ENCODE measurements at regions not wholly inside any gene's neighbourhood (a gene's known extent, or its start where the extent isn't known, plus 50 kb on each side); places are given as distances from the start of the nearest gene placed in this dataset.

DNA sequence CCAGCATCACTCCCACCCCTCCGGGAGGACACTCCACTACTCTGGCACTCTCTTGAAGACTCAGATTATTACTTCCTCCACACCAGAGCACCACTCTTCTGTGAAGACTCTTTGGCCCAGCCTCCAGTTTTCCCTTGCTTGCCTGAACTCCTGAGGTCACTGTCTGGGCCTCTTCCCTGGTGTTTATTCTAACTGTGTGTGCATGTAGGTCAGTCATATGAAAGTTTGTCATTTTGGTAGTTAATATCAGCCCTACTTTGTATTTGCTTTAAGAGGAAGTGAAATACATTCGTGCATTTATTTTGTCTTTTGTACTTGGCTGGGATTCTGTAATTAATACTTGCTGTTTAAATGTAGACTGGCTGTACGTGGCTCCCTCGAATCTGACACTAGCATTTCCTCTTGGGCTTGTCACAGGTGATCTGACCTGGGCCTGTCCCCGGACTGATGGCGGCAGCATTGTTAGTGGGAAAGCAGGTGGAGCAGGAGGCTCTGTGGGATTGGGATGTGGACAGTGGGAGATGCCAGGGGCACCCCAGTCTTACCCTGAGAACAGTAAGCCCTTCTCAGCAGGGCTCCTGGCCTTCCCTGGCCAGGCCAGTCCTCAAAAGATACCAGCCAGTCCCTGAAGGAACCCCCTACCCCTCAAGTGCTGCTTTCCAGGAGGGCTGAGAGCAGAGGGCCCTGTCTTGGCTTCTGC is 350.5 kb downstream of the CDC5L start:
- TF ChIP-seq, protein P1, sequence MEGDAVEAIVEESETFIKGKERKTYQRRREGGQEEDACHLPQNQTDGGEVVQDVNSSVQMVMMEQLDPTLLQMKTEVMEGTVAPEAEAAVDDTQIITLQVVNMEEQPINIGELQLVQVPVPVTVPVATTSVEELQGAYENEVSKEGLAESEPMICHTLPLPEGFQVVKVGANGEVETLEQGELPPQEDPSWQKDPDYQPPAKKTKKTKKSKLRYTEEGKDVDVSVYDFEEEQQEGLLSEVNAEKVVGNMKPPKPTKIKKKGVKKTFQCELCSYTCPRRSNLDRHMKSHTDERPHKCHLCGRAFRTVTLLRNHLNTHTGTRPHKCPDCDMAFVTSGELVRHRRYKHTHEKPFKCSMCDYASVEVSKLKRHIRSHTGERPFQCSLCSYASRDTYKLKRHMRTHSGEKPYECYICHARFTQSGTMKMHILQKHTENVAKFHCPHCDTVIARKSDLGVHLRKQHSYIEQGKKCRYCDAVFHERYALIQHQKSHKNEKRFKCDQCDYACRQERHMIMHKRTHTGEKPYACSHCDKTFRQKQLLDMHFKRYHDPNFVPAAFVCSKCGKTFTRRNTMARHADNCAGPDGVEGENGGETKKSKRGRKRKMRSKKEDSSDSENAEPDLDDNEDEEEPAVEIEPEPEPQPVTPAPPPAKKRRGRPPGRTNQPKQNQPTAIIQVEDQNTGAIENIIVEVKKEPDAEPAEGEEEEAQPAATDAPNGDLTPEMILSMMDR (IDR thresholded peaks at IDR 0.05), result no peak
- Mint-ChIP-seq H3K9me3 (no peaks in the 10 kb centered on the region), H3K4me1 (ENCODE audit: low read depth) (peaks cover 20% of the 10 kb centered on the region), H3K4me3 (no peak overlapping the region), H3K27ac (no peak overlapping the region), H3K27me3 (ENCODE audit: insufficient read depth) (peaks cover 31% of the 10 kb centered on the region), H3K36me3 (ENCODE audit: low read depth) (no peaks in the 10 kb centered on the region)
- no peak for DNase-seq

DNA sequence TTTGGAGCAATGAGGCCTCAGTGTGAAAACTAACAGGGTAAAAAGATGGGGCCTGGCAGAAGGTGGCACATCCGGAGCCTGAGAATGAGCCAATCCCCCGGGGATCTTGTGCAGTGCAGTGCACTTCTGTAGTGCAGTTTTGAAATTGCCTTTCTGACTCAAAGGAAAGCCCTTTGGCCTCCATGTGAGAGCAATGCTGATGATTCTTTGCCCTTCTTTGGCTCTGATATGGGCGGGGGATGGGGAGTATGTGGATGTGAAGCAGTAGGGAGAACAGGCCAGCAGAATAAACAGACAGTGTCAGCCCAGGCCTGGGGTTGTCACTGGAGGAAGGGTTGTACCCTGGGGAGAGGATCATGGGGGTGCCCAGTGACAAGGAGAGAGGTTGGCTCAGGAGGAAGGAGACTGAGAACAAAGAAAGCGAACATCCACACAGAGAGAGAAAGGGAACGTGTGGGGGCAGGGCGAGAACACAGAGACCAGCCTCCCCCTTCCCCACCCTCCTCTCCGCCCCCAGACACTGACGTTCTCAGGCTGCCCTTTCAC is 351.2 kb downstream of the CDC5L start:
- no peaks in the 10 kb centered on the region for H3K9me3 Mint-ChIP-seq
- peaks cover 20% of the 10 kb centered on the region for H3K4me1 Mint-ChIP-seq (ENCODE audit: low read depth)
- DNase-seq, result peak; percentile 6
- H3K27ac Mint-ChIP-seq, result no peak overlapping the region; the same call in 1 of the 2 replicates
- H3K27me3 Mint-ChIP-seq (ENCODE audit: insufficient read depth), result peaks cover 30% of the 10 kb centered on the region
- no peak overlapping the region for H3K4me3 Mint-ChIP-seq
- H3K36me3 Mint-ChIP-seq (ENCODE audit: low read depth), result no peaks in the 10 kb centered on the region
- TF ChIP-seq, protein P1 (IDR thresholded peaks at IDR 0.05), result no peak

DNA sequence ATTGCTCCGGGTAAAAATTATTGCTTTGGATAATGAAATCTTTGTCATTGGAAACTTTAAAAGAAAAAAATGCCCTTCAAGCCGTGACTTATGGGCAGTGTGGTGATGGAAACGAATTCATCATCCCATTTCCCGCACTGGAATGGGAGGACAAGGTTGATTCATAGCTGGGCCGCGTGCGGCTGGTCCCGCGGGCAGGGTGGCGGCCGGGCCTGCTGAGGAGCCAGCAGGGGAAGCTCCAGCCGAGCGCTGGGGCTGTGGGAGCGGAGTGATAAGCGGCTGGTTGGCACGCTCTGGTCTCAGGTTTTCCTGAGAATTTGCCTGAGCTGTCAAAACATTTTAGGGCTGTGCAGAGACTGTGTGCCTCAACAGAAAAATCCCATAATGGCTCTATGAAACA is 351.7 kb downstream of the CDC5L start:
- TF ChIP-seq, protein P1 (IDR thresholded peaks at IDR 0.05), result no peak
- H3K27me3 Mint-ChIP-seq (ENCODE audit: insufficient read depth), result peaks cover 25% of the 10 kb centered on the region
- no peak overlapping the region for H3K4me3 Mint-ChIP-seq
- H3K9me3 Mint-ChIP-seq, result no peaks in the 10 kb centered on the region
- H3K27ac Mint-ChIP-seq, result no peak overlapping the region
- no peak for DNase-seq
- peaks cover 20% of the 10 kb centered on the region for H3K4me1 Mint-ChIP-seq (ENCODE audit: low read depth)
- no peaks in the 10 kb centered on the region for H3K36me3 Mint-ChIP-seq (ENCODE audit: low read depth)

DNA sequence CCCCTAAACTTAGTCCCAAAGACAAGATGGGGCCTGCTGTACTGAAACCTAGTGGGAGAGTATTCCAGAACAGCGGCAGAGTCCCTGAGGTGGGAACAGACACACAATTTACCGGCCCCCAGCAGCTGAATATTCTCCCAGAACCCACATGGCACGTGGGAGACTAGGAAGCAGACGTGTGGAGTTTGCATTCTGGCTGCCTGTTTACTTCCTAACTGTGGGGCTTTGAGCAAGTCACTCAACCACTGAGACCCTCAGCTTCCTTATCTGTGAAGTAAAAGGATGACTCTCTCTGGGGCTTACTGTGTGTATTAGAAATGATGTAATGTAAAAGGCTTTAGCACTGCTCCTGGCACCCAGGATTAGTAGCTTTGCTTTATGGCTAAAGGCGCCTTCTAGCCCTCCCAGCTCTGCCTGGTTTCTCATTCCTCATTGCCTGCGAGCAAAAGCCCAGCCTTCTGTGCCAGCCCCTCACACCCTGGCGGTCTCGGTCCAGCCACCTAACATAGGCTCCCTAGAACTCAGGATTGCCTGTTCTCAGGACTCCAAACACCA is 353.1 kb downstream of the CDC5L start:
- H3K27ac Mint-ChIP-seq, result no peak overlapping the region
- DNase-seq, result no peak
- no peaks in the 10 kb centered on the region for H3K36me3 Mint-ChIP-seq (ENCODE audit: low read depth)
- H3K4me1 Mint-ChIP-seq (ENCODE audit: low read depth), result peaks cover 14% of the 10 kb centered on the region
- peaks cover 23% of the 10 kb centered on the region for H3K27me3 Mint-ChIP-seq (ENCODE audit: insufficient read depth)
- H3K9me3 Mint-ChIP-seq, result no peaks in the 10 kb centered on the region
- TF ChIP-seq, protein P1 (IDR thresholded peaks at IDR 0.05), result no peak
- no peak overlapping the region for H3K4me3 Mint-ChIP-seq

DNA sequence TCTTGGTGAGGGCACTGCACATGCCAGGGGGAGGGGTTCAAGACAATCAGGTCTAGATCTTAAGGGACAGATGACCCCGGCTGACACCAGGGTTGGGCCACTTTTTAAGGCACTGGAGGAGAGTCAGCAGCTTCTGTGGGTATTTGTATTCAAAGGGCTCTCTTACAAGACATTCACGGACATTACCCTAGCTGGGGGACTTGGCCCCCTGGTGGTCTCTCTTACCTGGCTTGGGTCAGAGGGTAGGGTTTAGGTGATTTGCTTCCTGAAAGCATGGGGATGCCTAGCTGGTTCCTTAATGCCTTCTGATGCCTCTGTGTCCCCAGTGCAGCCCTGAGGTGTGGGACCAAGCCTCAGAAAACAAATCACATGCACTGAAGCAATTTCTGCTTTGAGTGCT is 354.7 kb downstream of the CDC5L start:
- no peak overlapping the region for H3K4me3 Mint-ChIP-seq
- peaks cover 13% of the 10 kb centered on the region for H3K4me1 Mint-ChIP-seq (ENCODE audit: low read depth)
- H3K27me3 Mint-ChIP-seq (ENCODE audit: insufficient read depth), result peaks cover 26% of the 10 kb centered on the region
- no peaks in the 10 kb centered on the region for H3K9me3 Mint-ChIP-seq
- H3K27ac Mint-ChIP-seq, result no peak overlapping the region
- TF ChIP-seq, protein P1 (IDR thresholded peaks at IDR 0.05), result no peak
- DNase-seq, result no peak
- H3K36me3 Mint-ChIP-seq (ENCODE audit: low read depth), result no peaks in the 10 kb centered on the region
